ENCODE measurements at regions not wholly inside any gene's neighbourhood (a gene's known extent, or its start where the extent isn't known, plus 50 kb on each side); places are given as distances from the start of the nearest gene placed in this dataset.

DNA sequence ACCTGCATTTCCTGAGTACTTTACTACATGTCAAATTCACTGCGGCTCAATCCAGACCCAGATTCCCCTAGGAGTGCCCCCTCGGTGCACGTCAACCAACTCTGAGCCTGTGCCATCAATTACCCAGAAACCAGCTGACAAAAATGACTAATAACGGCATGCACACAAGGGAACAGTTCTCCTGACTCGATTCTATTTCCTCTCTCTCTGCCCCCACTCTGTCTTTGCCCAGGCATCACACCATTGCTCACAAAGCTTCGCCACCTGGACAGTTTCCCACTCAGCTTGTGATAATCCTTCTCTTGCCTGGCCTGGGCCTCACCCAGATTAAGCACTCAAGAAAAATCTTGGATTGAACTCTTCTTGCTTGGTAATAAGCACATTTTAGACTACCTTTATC, 115.3 kb upstream of the NDUFV2 start:
- no peak for FAIRE-seq
- DNase-seq (ENCODE audit: low read depth) = peak; percentile 69
- TF ChIP-seq EZH2 (IDR thresholded peaks at IDR 0.05; ENCODE audit: insufficient read depth, low read length) = no peak
- TF ChIP-seq, protein P1, sequence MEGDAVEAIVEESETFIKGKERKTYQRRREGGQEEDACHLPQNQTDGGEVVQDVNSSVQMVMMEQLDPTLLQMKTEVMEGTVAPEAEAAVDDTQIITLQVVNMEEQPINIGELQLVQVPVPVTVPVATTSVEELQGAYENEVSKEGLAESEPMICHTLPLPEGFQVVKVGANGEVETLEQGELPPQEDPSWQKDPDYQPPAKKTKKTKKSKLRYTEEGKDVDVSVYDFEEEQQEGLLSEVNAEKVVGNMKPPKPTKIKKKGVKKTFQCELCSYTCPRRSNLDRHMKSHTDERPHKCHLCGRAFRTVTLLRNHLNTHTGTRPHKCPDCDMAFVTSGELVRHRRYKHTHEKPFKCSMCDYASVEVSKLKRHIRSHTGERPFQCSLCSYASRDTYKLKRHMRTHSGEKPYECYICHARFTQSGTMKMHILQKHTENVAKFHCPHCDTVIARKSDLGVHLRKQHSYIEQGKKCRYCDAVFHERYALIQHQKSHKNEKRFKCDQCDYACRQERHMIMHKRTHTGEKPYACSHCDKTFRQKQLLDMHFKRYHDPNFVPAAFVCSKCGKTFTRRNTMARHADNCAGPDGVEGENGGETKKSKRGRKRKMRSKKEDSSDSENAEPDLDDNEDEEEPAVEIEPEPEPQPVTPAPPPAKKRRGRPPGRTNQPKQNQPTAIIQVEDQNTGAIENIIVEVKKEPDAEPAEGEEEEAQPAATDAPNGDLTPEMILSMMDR (IDR thresholded peaks at IDR 0.05; ENCODE audit: insufficient read depth, low read depth, low read length) = no peak
- Histone ChIP-seq H3K27me3 (ENCODE audit: insufficient read depth, low read length) (no peaks in the 10 kb centered on the region), H3K9me3 (ENCODE audit: insufficient read depth, low read depth, low read length) (no peaks in the 10 kb centered on the region), H3K4me3 (ENCODE audit: insufficient read depth, low read depth, low read length) (no peak overlapping the region), H3K27ac (ENCODE audit: low read depth, low read length) (no peak overlapping the region), H3K9ac (ENCODE audit: low read length) (peak overlapping the region; percentile 16), H2AFZ (ENCODE audit: low read depth, low read length) (no peak overlapping the region), H3K36me3 (ENCODE audit: insufficient read depth, low read length) (no peaks in the 10 kb centered on the region), H3K79me2 (ENCODE audit: insufficient read depth, low read length) (no peaks in the 10 kb centered on the region), H3K4me2 (ENCODE audit: low read length) (peak overlapping the region; percentile 7), H3K4me1 (ENCODE audit: insufficient read depth, low read length) (peaks cover 13% of the 10 kb centered on the region), H4K20me1 (ENCODE audit: insufficient read depth, low read length) (no peaks in the 10 kb centered on the region)
- no peak overlapping the region for H3K4me3 Mint-ChIP-seq (ENCODE audit: unreplicated experiment)
- H3K9me3 Mint-ChIP-seq (ENCODE audit: unreplicated experiment) = no peaks in the 10 kb centered on the region
- H3K4me1 Mint-ChIP-seq (ENCODE audit: low read depth, unreplicated experiment) = peaks cover 23% of the 10 kb centered on the region
- H3K27ac Mint-ChIP-seq (ENCODE audit: unreplicated experiment) = peak overlapping the region; percentile 50
- H3K36me3 Mint-ChIP-seq (ENCODE audit: low read depth, unreplicated experiment) = no peaks in the 10 kb centered on the region
- no peaks in the 10 kb centered on the region for H3K27me3 Mint-ChIP-seq (ENCODE audit: low read depth, unreplicated experiment)

DNA sequence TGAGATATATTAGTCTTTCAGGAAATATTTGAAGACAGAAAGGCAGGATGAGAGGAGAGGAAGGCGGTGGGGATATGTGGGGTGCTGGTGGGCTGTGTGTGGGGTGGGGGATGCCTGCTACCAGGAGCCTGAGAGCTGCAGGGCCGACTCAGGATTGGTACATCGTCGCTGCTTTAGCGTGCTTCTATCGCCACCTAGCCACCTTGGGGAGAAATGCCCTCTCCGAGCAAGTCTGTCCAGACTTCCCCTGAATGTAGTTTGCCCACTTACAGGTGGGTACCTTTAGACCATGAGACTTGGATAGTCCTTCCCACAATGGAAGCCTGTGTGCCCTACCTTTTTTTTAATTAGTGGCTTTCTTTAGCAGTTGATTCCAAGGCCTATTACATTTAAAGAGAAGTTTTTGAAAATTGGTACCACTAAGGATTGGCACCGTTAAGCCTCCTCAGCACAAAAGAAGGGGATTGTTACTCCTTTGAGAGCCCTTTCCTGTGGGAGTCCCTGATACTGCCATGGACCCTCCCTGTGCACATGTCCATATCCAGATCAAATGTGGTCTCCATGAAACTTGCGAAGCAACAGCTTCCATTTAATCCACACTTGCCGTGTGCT, 114.1 kb upstream of the NDUFV2 start:
- DNase-seq (ENCODE audit: low read depth) = no peak
- H3K27ac Mint-ChIP-seq (ENCODE audit: unreplicated experiment) = no peak overlapping the region

DNA sequence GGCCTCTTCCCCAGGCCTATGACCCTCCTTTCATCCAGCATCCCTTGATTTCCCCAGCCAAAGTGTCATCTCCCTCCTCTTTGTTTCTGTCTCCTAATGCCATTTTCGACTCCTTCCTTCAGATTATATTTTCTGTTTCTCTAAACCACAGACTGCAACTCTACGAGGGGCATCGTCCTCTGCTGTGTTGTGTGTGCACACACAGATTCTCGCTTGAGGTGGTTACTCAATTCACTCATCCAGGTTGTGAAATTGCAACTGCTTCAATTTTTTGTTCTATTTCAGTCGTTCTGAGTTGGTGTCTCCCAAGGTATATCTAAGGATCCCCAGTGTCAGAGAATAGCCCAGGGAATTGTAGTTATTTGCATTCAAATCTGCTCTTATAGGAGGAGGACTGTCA, 113.5 kb upstream of the NDUFV2 start:
- no peak overlapping the region for H3K4me3 Mint-ChIP-seq (ENCODE audit: unreplicated experiment)
- Histone ChIP-seq H3K27ac (ENCODE audit: low read depth, low read length) (no peak overlapping the region), H4K20me1 (ENCODE audit: insufficient read depth, low read length) (no peaks in the 10 kb centered on the region), H3K4me1 (ENCODE audit: insufficient read depth, low read length) (peaks cover 13% of the 10 kb centered on the region), H3K9ac (ENCODE audit: low read length) (no peak overlapping the region), H3K79me2 (ENCODE audit: insufficient read depth, low read length) (no peaks in the 10 kb centered on the region), H3K36me3 (ENCODE audit: insufficient read depth, low read length) (no peaks in the 10 kb centered on the region), H3K4me3 (ENCODE audit: insufficient read depth, low read depth, low read length) (no peak overlapping the region), H3K27me3 (ENCODE audit: insufficient read depth, low read length) (no peaks in the 10 kb centered on the region), H3K9me3 (ENCODE audit: insufficient read depth, low read depth, low read length) (no peaks in the 10 kb centered on the region), H3K4me2 (ENCODE audit: low read length) (no peak overlapping the region), H2AFZ (ENCODE audit: low read depth, low read length) (no peak overlapping the region)
- no peaks in the 10 kb centered on the region for H3K27me3 Mint-ChIP-seq (ENCODE audit: low read depth, unreplicated experiment)
- DNase-seq (ENCODE audit: low read depth) (no peak), FAIRE-seq (no peak)
- no peaks in the 10 kb centered on the region for H3K9me3 Mint-ChIP-seq (ENCODE audit: unreplicated experiment)
- TF ChIP-seq, protein P1 (IDR thresholded peaks at IDR 0.05; ENCODE audit: insufficient read depth, low read depth, low read length) = no peak
- no peak for TF ChIP-seq EZH2 (IDR thresholded peaks at IDR 0.05; ENCODE audit: insufficient read depth, low read length)
- peaks cover 16% of the 10 kb centered on the region for H3K4me1 Mint-ChIP-seq (ENCODE audit: low read depth, unreplicated experiment)
- no peaks in the 10 kb centered on the region for H3K36me3 Mint-ChIP-seq (ENCODE audit: low read depth, unreplicated experiment)
- H3K27ac Mint-ChIP-seq (ENCODE audit: unreplicated experiment) = no peak overlapping the region

More for the DNA sequence above, 114.1 kb upstream of the NDUFV2 start:
- Histone ChIP-seq H3K27me3 (ENCODE audit: insufficient read depth, low read length) (no peaks in the 10 kb centered on the region), H3K9me3 (ENCODE audit: insufficient read depth, low read depth, low read length) (no peaks in the 10 kb centered on the region), H3K79me2 (ENCODE audit: insufficient read depth, low read length) (no peaks in the 10 kb centered on the region), H3K36me3 (ENCODE audit: insufficient read depth, low read length) (no peaks in the 10 kb centered on the region), H2AFZ (ENCODE audit: low read depth, low read length) (no peak overlapping the region), H4K20me1 (ENCODE audit: insufficient read depth, low read length) (no peaks in the 10 kb centered on the region), H3K9ac (ENCODE audit: low read length) (no peak overlapping the region), H3K27ac (ENCODE audit: low read depth, low read length) (no peak overlapping the region), H3K4me3 (ENCODE audit: insufficient read depth, low read depth, low read length) (no peak overlapping the region), H3K4me1 (ENCODE audit: insufficient read depth, low read length) (peaks cover 13% of the 10 kb centered on the region), H3K4me2 (ENCODE audit: low read length) (no peak overlapping the region)
- TF ChIP-seq EZH2 (IDR thresholded peaks at IDR 0.05; ENCODE audit: insufficient read depth, low read length) = no peak
- TF ChIP-seq, protein P1 (IDR thresholded peaks at IDR 0.05; ENCODE audit: insufficient read depth, low read depth, low read length) = peak; percentile 82
- H3K27me3 Mint-ChIP-seq (ENCODE audit: low read depth, unreplicated experiment) = no peaks in the 10 kb centered on the region
- no peak overlapping the region for H3K4me3 Mint-ChIP-seq (ENCODE audit: unreplicated experiment)
- H3K9me3 Mint-ChIP-seq (ENCODE audit: unreplicated experiment) = no peaks in the 10 kb centered on the region
- no peaks in the 10 kb centered on the region for H3K36me3 Mint-ChIP-seq (ENCODE audit: low read depth, unreplicated experiment)
- peaks cover 16% of the 10 kb centered on the region for H3K4me1 Mint-ChIP-seq (ENCODE audit: low read depth, unreplicated experiment)
- FAIRE-seq = no peak
